ENCODE measurements at regions not wholly inside any gene's neighbourhood (a gene's known extent, or its start where the extent isn't known, plus 50 kb on each side); places are given as distances from the start of the nearest gene placed in this dataset.

DNA sequence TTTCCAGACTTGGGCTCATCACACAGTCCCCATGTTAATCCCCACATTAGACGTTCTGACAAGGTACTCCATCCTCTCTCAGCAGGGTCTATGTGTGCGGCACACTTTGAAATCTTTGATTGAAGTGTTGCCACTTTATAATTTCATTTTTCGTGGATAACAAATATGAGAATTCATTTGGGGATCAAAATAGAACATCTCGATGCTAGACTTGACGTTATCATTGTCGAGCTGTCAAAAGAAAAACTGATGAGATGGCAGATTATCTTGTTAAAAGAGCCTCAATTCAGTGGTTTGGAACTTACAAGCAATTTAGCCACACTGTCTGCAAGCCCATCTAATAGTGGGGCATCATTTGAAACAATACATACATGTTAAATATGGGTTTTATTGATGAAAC lies 91.2 kb upstream of the SULT1C3 start:
- H2AFZ ChIP-seq (ENCODE audit: low read length), result no peak overlapping the region
- H3K4me3 ChIP-seq (replicated peaks in 1 of 4; ENCODE audit: control extremely low read depth in 1 of 4, insufficient read depth in 1 of 4, low read depth in 3 of 4, low read length in 4 of 4), result no peak overlapping the region
- no peaks in the 10 kb centered on the region for H3K4me1 ChIP-seq (ENCODE audit: control insufficient read depth, extremely low read depth, insufficient read depth, low read length)
- H3K79me2 ChIP-seq (ENCODE audit: control insufficient read depth, insufficient read depth, low read length), result no peaks in the 10 kb centered on the region
- no peak for TF ChIP-seq EZH2 (IDR thresholded peaks at IDR 0.05; ENCODE audit: low read length, missing control alignments)
- no peak for TF ChIP-seq CTCF (conservative IDR thresholded peaks at IDR 0.05 in 1 of 2, IDR thresholded peaks at IDR 0.05 in 1 of 2; ENCODE audit: low read depth in 1 of 2, low read length in 2 of 2)
- H3K27me3 ChIP-seq (ENCODE audit: control insufficient read depth, insufficient read depth, low read length), result no peaks in the 10 kb centered on the region
- no peak overlapping the region for H3K27ac ChIP-seq (ENCODE audit: insufficient read depth, low read length)
- H3K9me3 ChIP-seq (ENCODE audit: control insufficient read depth, insufficient read depth, low read depth, low read length), result no peaks in the 10 kb centered on the region
- H4K20me1 ChIP-seq (ENCODE audit: control insufficient read depth, extremely low read depth, insufficient read depth, low read length), result no peaks in the 10 kb centered on the region
- no peak overlapping the region for H3K9ac ChIP-seq (ENCODE audit: insufficient read depth, low read length)
- H3K36me3 ChIP-seq (ENCODE audit: control insufficient read depth, insufficient read depth, low read length), result no peaks in the 10 kb centered on the region
- DNase-seq (ENCODE audit: low read depth in 2 of 2), result no peak
- H3K4me2 ChIP-seq (ENCODE audit: extremely low read depth, insufficient read depth, low read length), result no peak overlapping the region

GRCh38 chr2:108154366-108155061 lies 85.3 kb upstream of the SULT1C3 start:
- Histone ChIP-seq H3K9me3 (ENCODE audit: control insufficient read depth, insufficient read depth, low read depth, low read length) (no peaks in the 10 kb centered on the region), H3K4me3 (replicated peaks in 1 of 4; ENCODE audit: control extremely low read depth in 1 of 4, insufficient read depth in 1 of 4, low read depth in 3 of 4, low read length in 4 of 4) (no peak overlapping the region), H3K9ac (ENCODE audit: insufficient read depth, low read length) (no peak overlapping the region), H3K36me3 (ENCODE audit: control insufficient read depth, insufficient read depth, low read length) (no peaks in the 10 kb centered on the region), H4K20me1 (ENCODE audit: control insufficient read depth, extremely low read depth, insufficient read depth, low read length) (no peaks in the 10 kb centered on the region), H3K27me3 (ENCODE audit: control insufficient read depth, insufficient read depth, low read length) (no peaks in the 10 kb centered on the region), H3K27ac (ENCODE audit: insufficient read depth, low read length) (no peak overlapping the region), H3K4me1 (ENCODE audit: control insufficient read depth, extremely low read depth, insufficient read depth, low read length) (no peaks in the 10 kb centered on the region), H3K4me2 (ENCODE audit: extremely low read depth, insufficient read depth, low read length) (no peak overlapping the region), H3K79me2 (ENCODE audit: control insufficient read depth, insufficient read depth, low read length) (no peaks in the 10 kb centered on the region), H2AFZ (ENCODE audit: low read length) (no peak overlapping the region)
- no peak for DNase-seq (ENCODE audit: low read depth in 2 of 2)
- no peak for TF ChIP-seq CTCF (conservative IDR thresholded peaks at IDR 0.05 in 1 of 2, IDR thresholded peaks at IDR 0.05 in 1 of 2; ENCODE audit: low read depth in 1 of 2, low read length in 2 of 2)
- no peak for TF ChIP-seq EZH2 (IDR thresholded peaks at IDR 0.05; ENCODE audit: low read length, missing control alignments)

DNA sequence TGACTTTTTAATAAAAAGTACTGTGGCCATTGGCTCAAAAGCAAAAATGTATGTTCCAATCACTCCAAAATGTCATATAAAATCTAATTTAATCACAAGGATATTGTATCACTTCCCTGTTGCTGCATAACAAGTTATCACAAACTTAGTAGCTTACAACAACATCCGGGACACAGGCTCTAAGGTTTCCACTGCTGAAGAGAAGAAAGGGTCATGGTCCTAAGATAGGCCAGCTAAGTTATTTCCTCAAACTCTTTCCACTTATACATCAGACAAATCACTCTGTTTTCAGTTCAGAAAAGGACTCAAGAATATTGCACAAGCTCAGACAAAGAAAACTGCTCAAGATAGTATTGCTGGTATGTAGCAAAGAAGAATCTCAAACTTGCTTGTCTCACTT lies 78.5 kb upstream of the SULT1C3 start:
- Histone ChIP-seq H4K20me1 (ENCODE audit: control insufficient read depth, extremely low read depth, insufficient read depth, low read length) (no peaks in the 10 kb centered on the region), H3K79me2 (ENCODE audit: control insufficient read depth, insufficient read depth, low read length) (no peaks in the 10 kb centered on the region), H3K27me3 (ENCODE audit: control insufficient read depth, insufficient read depth, low read length) (no peaks in the 10 kb centered on the region), H3K36me3 (ENCODE audit: control insufficient read depth, insufficient read depth, low read length) (no peaks in the 10 kb centered on the region), H3K4me2 (ENCODE audit: extremely low read depth, insufficient read depth, low read length) (no peak overlapping the region), H3K4me1 (ENCODE audit: control insufficient read depth, extremely low read depth, insufficient read depth, low read length) (no peaks in the 10 kb centered on the region), H3K9ac (ENCODE audit: insufficient read depth, low read length) (no peak overlapping the region), H3K27ac (ENCODE audit: insufficient read depth, low read length) (no peak overlapping the region), H3K4me3 (replicated peaks in 1 of 4; ENCODE audit: control extremely low read depth in 1 of 4, insufficient read depth in 1 of 4, low read depth in 3 of 4, low read length in 4 of 4) (no peak overlapping the region), H3K9me3 (ENCODE audit: control insufficient read depth, insufficient read depth, low read depth, low read length) (no peaks in the 10 kb centered on the region), H2AFZ (ENCODE audit: low read length) (no peak overlapping the region)
- no peak for DNase-seq (ENCODE audit: low read depth in 2 of 2)
- TF ChIP-seq CTCF (conservative IDR thresholded peaks at IDR 0.05 in 1 of 2, IDR thresholded peaks at IDR 0.05 in 1 of 2; ENCODE audit: low read depth in 1 of 2, low read length in 2 of 2) (no peak), EZH2 (IDR thresholded peaks at IDR 0.05; ENCODE audit: low read length, missing control alignments) (no peak)
